Panc1 (cell line): ENCODE measurements at regions not wholly inside any gene's neighbourhood (a gene's known extent, or its start where the extent isn't known, plus 50 kb on each side); places are given as distances from the start of the nearest gene placed in this dataset.

Experiments used
- POLR2AphosphoS5 ChIP-seq: IDR thresholded peaks from 2 replicates; pipeline ENCODE4 v1.6.1; 2012; ENCODE audit warnings: mild to moderate bottlenecking, low read depth, low read length, moderate library complexity
- TF ChIP-seq, protein P1 (sequence below): fragments of 450-650 bp; IDR thresholded peaks from 2 replicates; pipeline ENCODE4 v1.5.1; 2017; ENCODE audit warnings: mild to moderate bottlenecking

DNA sequence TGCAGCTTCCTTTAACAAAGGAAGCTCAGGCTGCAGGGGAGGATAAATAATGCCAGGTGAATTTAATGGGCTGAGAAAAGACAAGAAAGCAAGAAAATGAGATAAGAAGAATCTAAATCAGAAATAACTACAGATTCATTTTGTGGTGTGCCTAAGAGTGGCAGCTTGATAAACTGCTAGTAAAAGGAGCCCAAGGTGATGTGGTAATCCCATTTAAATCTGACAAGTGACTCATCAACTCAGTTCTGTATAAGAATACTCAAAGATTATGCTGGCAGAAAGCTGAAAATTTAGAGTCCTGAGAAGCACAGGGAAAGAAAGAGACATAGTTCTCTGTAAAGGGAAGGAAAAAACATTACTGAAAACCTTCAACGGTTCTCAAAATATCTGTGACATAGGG, 109.4 kb upstream of the PDE1C start:
- no peak for TF ChIP-seq POLR2AphosphoS5
- TF ChIP-seq, protein P1, sequence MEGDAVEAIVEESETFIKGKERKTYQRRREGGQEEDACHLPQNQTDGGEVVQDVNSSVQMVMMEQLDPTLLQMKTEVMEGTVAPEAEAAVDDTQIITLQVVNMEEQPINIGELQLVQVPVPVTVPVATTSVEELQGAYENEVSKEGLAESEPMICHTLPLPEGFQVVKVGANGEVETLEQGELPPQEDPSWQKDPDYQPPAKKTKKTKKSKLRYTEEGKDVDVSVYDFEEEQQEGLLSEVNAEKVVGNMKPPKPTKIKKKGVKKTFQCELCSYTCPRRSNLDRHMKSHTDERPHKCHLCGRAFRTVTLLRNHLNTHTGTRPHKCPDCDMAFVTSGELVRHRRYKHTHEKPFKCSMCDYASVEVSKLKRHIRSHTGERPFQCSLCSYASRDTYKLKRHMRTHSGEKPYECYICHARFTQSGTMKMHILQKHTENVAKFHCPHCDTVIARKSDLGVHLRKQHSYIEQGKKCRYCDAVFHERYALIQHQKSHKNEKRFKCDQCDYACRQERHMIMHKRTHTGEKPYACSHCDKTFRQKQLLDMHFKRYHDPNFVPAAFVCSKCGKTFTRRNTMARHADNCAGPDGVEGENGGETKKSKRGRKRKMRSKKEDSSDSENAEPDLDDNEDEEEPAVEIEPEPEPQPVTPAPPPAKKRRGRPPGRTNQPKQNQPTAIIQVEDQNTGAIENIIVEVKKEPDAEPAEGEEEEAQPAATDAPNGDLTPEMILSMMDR: no peak
